HEK293 (cell line): ENCODE measurements at regions not wholly inside any gene's neighbourhood (a gene's known extent, or its start where the extent isn't known, plus 50 kb on each side); places are given as distances from the start of the nearest gene placed in this dataset.

Source experiments
- CTCF ChIA-PET: fragments of 350-600 bp; formaldehyde crosslinking; extraction: SDS; loops from one replicate; lab custom pipeline; 2021; ENCODE audit warnings: antibody characterized with exemption; lab: Yijun Ruan, JAX
- POLR2A ChIA-PET: fragments of 300-600 bp; formaldehyde crosslinking; extraction: SDS; loops from one replicate; lab custom pipeline; 2020; ENCODE audit warnings: antibody characterized with exemption, inconsistent platforms; lab: Yijun Ruan, JAX
- H3K27ac ChIP-seq: fragments of 200-500 bp; sonication (Bioruptor generic); 2 replicates; pipeline ENCODE4 v1.5.1; 2014; ENCODE audit warnings: low read depth, low read length, control low read depth, inconsistent platforms; ENCODE audit errors: extremely low read depth
- H3K36me3 ChIP-seq, 2 experiments: fragments of 200-500 bp in 1 of 2; sonication (Bioruptor generic) in 1 of 2; 1 replicate in 1 of 2; 2 replicates in 1 of 2; pipeline ENCODE4 v1.5.1; 2014 to 2017; ENCODE audit warnings: inconsistent platforms in 2 of 2, low read length in 2 of 2; ENCODE audit not compliant: control insufficient read depth in 2 of 2, insufficient read depth in 1 of 2
- H3K4me1 ChIP-seq: fragments of 200-500 bp; sonication (Bioruptor generic); 2 replicates; pipeline ENCODE4 v1.5.1; 2014; ENCODE audit warnings: mild to moderate bottlenecking, low read length, inconsistent platforms; ENCODE audit not compliant: control insufficient read depth, insufficient read depth
- H3K4me3 ChIP-seq: 2 replicates; pipeline ENCODE4 v1.5.1; 2011; ENCODE audit warnings: low read depth, mild to moderate bottlenecking, control low read depth, low read length, moderate library complexity
- H3K9me3 ChIP-seq: fragments of 200-500 bp; sonication (Bioruptor generic); 2 replicates; pipeline ENCODE4 v1.5.1; 2014; ENCODE audit warnings: low read depth, low read length, inconsistent platforms; ENCODE audit not compliant: control insufficient read depth, insufficient read depth
- BCL11B ChIP-seq: fragments of 450-650 bp; formaldehyde crosslinking; IDR thresholded peaks from 2 replicates; pipeline ENCODE4 v1.5.1; 2016; ENCODE audit warnings: low read depth, missing biosample characterization, missing genetic modification characterization
- ELK4 ChIP-seq: IDR thresholded peaks from 2 replicates; pipeline ENCODE4 v1.6.1; 2011; ENCODE audit warnings: mild to moderate bottlenecking, low read depth, low read length, borderline replicate concordance
- MEIS1 ChIP-seq: sonication (generic); formaldehyde crosslinking; IDR thresholded peaks from 2 replicates; pipeline ENCODE4 v1.8.1; 2022; ENCODE audit warnings: missing genetic modification reagents, mild to moderate bottlenecking, borderline replicate concordance
- PRDM6 ChIP-seq: fragments of 450-650 bp; formaldehyde crosslinking; IDR thresholded peaks from 2 replicates; pipeline ENCODE4 v1.5.1; 2017; ENCODE audit warnings: missing biosample characterization, missing genetic modification characterization
- SETDB1 ChIP-seq: IDR thresholded peaks from one replicate; pipeline ENCODE4 v1.6.1; 2017; ENCODE audit warnings: mild to moderate bottlenecking, low read length, moderate library complexity, mixed read lengths; ENCODE audit not compliant: insufficient read length
- YY2 ChIP-seq: fragments of 450-650 bp; formaldehyde crosslinking; IDR thresholded peaks from 2 replicates; pipeline ENCODE4 v1.5.1; 2016; ENCODE audit warnings: missing biosample characterization, missing genetic modification characterization
- ZBTB1 ChIP-seq: fragments of 450-650 bp; formaldehyde crosslinking; IDR thresholded peaks from 2 replicates; pipeline ENCODE4 v1.5.1; 2016; ENCODE audit warnings: missing biosample characterization, missing genetic modification characterization
- ZEB2 ChIP-seq: fragments of 450-650 bp; formaldehyde crosslinking; IDR thresholded peaks from 2 replicates; pipeline ENCODE4 v1.5.1; 2016; ENCODE audit warnings: missing biosample characterization, missing genetic modification characterization
- ZFP69B ChIP-seq: fragments of 450-650 bp; formaldehyde crosslinking; IDR thresholded peaks from 2 replicates; pipeline ENCODE4 v1.5.1; 2016; ENCODE audit warnings: missing biosample characterization, missing genetic modification characterization
- ZNF112 ChIP-seq: fragments of 450-650 bp; formaldehyde crosslinking; IDR thresholded peaks from 2 replicates; pipeline ENCODE4 v1.5.0; 2017; ENCODE audit warnings: missing biosample characterization, missing genetic modification characterization
- ZNF133 ChIP-seq: fragments of 450-650 bp; formaldehyde crosslinking; IDR thresholded peaks from 2 replicates; pipeline ENCODE4 v1.5.1; 2016; ENCODE audit warnings: missing biosample characterization, missing genetic modification characterization
- ZNF140 ChIP-seq: fragments of 450-650 bp; formaldehyde crosslinking; IDR thresholded peaks from 2 replicates; pipeline ENCODE4 v1.5.1; 2016; ENCODE audit warnings: missing biosample characterization, missing genetic modification characterization
- ZNF146 ChIP-seq: fragments of 450-650 bp; formaldehyde crosslinking; IDR thresholded peaks from 2 replicates; pipeline ENCODE4 v1.5.1; 2016; ENCODE audit warnings: missing biosample characterization, missing genetic modification characterization
- ZNF16 ChIP-seq: fragments of 450-650 bp; formaldehyde crosslinking; IDR thresholded peaks from 2 replicates; pipeline ENCODE4 v1.5.1; 2016; ENCODE audit warnings: low read depth, missing biosample characterization, missing genetic modification characterization
- ZNF24 ChIP-seq: fragments of 450-650 bp; formaldehyde crosslinking; IDR thresholded peaks from 2 replicates; pipeline ENCODE4 v1.5.1; 2016; ENCODE audit warnings: missing biosample characterization, missing genetic modification characterization
- ZNF341 ChIP-seq: fragments of 450-650 bp; formaldehyde crosslinking; IDR thresholded peaks from 2 replicates; pipeline ENCODE4; 2016; ENCODE audit warnings: low read depth, missing biosample characterization, missing genetic modification characterization
- ZNF391 ChIP-seq: fragments of 450-650 bp; formaldehyde crosslinking; IDR thresholded peaks from 2 replicates; pipeline ENCODE4 v1.5.1; 2016; ENCODE audit warnings: low read depth, missing biosample characterization, missing genetic modification characterization, borderline replicate concordance
- ZNF416 ChIP-seq: fragments of 450-650 bp; formaldehyde crosslinking; IDR thresholded peaks from 2 replicates; pipeline ENCODE4 v1.5.1; 2016; ENCODE audit warnings: missing biosample characterization, missing genetic modification characterization
- ZNF645 ChIP-seq: fragments of 450-650 bp; formaldehyde crosslinking; IDR thresholded peaks from 2 replicates; pipeline ENCODE4; 2016; ENCODE audit warnings: missing biosample characterization, missing genetic modification characterization
- ZNF664 ChIP-seq: fragments of 450-650 bp; formaldehyde crosslinking; IDR thresholded peaks from 2 replicates; pipeline ENCODE4 v1.5.1; 2016; ENCODE audit warnings: missing biosample characterization, missing genetic modification characterization
- ZNF701 ChIP-seq: fragments of 450-650 bp; formaldehyde crosslinking; IDR thresholded peaks from 2 replicates; pipeline ENCODE4 v1.5.1; 2016; ENCODE audit warnings: missing biosample characterization, missing genetic modification characterization
- ZNF707 ChIP-seq: fragments of 450-650 bp; formaldehyde crosslinking; IDR thresholded peaks from 2 replicates; pipeline ENCODE4 v1.5.1; 2016; ENCODE audit warnings: missing biosample characterization, missing genetic modification characterization
- ZNF747 ChIP-seq: fragments of 450-650 bp; formaldehyde crosslinking; IDR thresholded peaks from 2 replicates; pipeline ENCODE4 v1.5.1; 2016; ENCODE audit warnings: missing biosample characterization, missing genetic modification characterization
- ZSCAN23 ChIP-seq: fragments of 450-650 bp; formaldehyde crosslinking; IDR thresholded peaks from 2 replicates; pipeline ENCODE4 v1.5.1; 2016; ENCODE audit warnings: missing biosample characterization, missing genetic modification characterization
- ZSCAN5A ChIP-seq: fragments of 450-650 bp; formaldehyde crosslinking; IDR thresholded peaks from 2 replicates; pipeline ENCODE4 v1.5.1; 2016; ENCODE audit warnings: missing biosample characterization, missing genetic modification characterization

GRCh38 chr6:93970684-93971083 is 551.3 kb upstream of the EPHA7 start:
- H3K27ac ChIP-seq: no peak overlapping the region
- H3K4me3 ChIP-seq: no peak overlapping the region
- H3K36me3 ChIP-seq: no peaks in the 10 kb centered on the region
- CTCF ChIA-PET: interaction anchor here (0.8 kb wide), 1 partner anchor 28 kb away, joined by 3 read pairs; no protein-coding TSS in a partner anchor
- no peaks in the 10 kb centered on the region for H3K9me3 ChIP-seq
- TF ChIP-seq ZNF24 (tag by site-specific recombination): no peak
- no peak for TF ChIP-seq ZNF747 (tag by site-specific recombination)
- TF ChIP-seq ZNF140 (tag by site-specific recombination): no peak
- TF ChIP-seq ZSCAN5A (tag by site-specific recombination): no peak
- TF ChIP-seq ZNF707 (tag by site-specific recombination): no peak
- no peak for TF ChIP-seq MEIS1 (CRISPR knock-in tag)
- H3K4me1 ChIP-seq: no peaks in the 10 kb centered on the region
- POLR2A ChIA-PET: no interaction called here

GRCh38 chr6:93968126-93968525 is 548.8 kb upstream of the EPHA7 start:
- no peak overlapping the region for H3K4me3 ChIP-seq
- ChIA-PET CTCF (no interaction called here), POLR2A (no interaction called here)
- H3K27ac ChIP-seq: no peak overlapping the region
- no peaks in the 10 kb centered on the region for H3K4me1 ChIP-seq
- H3K36me3 ChIP-seq: no peaks in the 10 kb centered on the region
- TF ChIP-seq ZNF416 (tag by site-specific recombination): no peak
- TF ChIP-seq ZBTB1 (tag by site-specific recombination): no peak
- no peak for TF ChIP-seq ZFP69B (tag by site-specific recombination)
- TF ChIP-seq ZNF146: no peak
- no peak for TF ChIP-seq ZNF664
- TF ChIP-seq ZNF645 (tag by site-specific recombination): no peak
- TF ChIP-seq ZNF133 (tag by site-specific recombination): no peak
- TF ChIP-seq ZNF391 (tag by site-specific recombination): no peak
- TF ChIP-seq ZNF112: no peak
- no peak for TF ChIP-seq ZNF701 (tag by site-specific recombination)
- no peaks in the 10 kb centered on the region for H3K9me3 ChIP-seq

- TF ChIP-seq YY2: no peak
- no peak for TF ChIP-seq ZNF341 (tag by site-specific recombination)
- TF ChIP-seq BCL11B (tag by site-specific recombination): no peak
- no peak for TF ChIP-seq SETDB1
- no peak for TF ChIP-seq ZNF16
- no peak for TF ChIP-seq ZSCAN23 (tag by site-specific recombination)
- TF ChIP-seq ELK4: no peak
- TF ChIP-seq PRDM6: no peak
- TF ChIP-seq ZEB2 (tag by site-specific recombination): no peak
- ChIA-PET CTCF (no interaction called here), POLR2A (no interaction called here)
- Histone ChIP-seq H3K4me3 (no peak overlapping the region), H3K9me3 (no peaks in the 10 kb centered on the region), H3K36me3 (no peaks in the 10 kb centered on the region), H3K27ac (no peak overlapping the region), H3K4me1 (no peaks in the 10 kb centered on the region)
These were observed 545.6 kb upstream of the EPHA7 start for GRCh38 chr6:93964926-93965325.
